DND-41 (cell line): ENCODE measurements at regions not wholly inside any gene's neighbourhood (a gene's known extent, or its start where the extent isn't known, plus 50 kb on each side); places are given as distances from the start of the nearest gene placed in this dataset.

Experiments
- CTCF ChIP-seq: IDR thresholded peaks from 2 replicates; pipeline ENCODE4 v1.5.1; 2012; ENCODE audit warnings: borderline replicate concordance, low read length, moderate library complexity, mild to moderate bottlenecking; ENCODE audit not compliant: poor library complexity, severe bottlenecking; ENCODE audit errors: extremely low read depth
- EZH2 ChIP-seq: IDR thresholded peaks from 3 replicates; pipeline ENCODE4 v1.6.1; 2012; ENCODE audit warnings: borderline replicate concordance, low read depth, mild to moderate bottlenecking, moderate library complexity, low read length, inconsistent platforms; ENCODE audit not compliant: severe bottlenecking

- no peak for TF ChIP-seq CTCF
- no peak for TF ChIP-seq EZH2
Observed at GRCh38 chr20:26167499-26167898, 470.8 kb upstream of the ZNF337 start.
